H9 (cell line): ENCODE measurements at regions not wholly inside any gene's neighbourhood (a gene's known extent, or its start where the extent isn't known, plus 50 kb on each side); places are given as distances from the start of the nearest gene placed in this dataset.

Source experiments
- DNase-seq: peaks from one replicate; pipeline ENCODE4 v3.0.0-alpha.2; 2017
- H2AFZ ChIP-seq: one replicate; pipeline ENCODE4 v1.6.1; 2013; ENCODE audit warnings: mild to moderate bottlenecking, low read length, control low read depth, moderate library complexity
- H2AK5ac ChIP-seq: 2 replicates; pipeline ENCODE4 v1.6.1; 2013; ENCODE audit warnings: low read length, control low read depth, mixed read lengths; ENCODE audit not compliant: insufficient read length
- H2BK120ac ChIP-seq: one replicate; pipeline ENCODE4 v1.6.1; 2013; ENCODE audit warnings: low read depth, mild to moderate bottlenecking, low read length, control low read depth, inconsistent platforms; ENCODE audit not compliant: poor library complexity, severe bottlenecking
- H2BK12ac ChIP-seq: 2 replicates; pipeline ENCODE4 v1.6.1; 2013; ENCODE audit warnings: low read length, control low read depth, mixed read lengths, low read depth; ENCODE audit not compliant: insufficient read length
- H2BK15ac ChIP-seq: 2 replicates; pipeline ENCODE4 v1.6.1; 2013; ENCODE audit warnings: low read depth, low read length, control low read depth
- H2BK20ac ChIP-seq: one replicate; pipeline ENCODE4 v1.6.1; 2013; ENCODE audit warnings: low read depth, mild to moderate bottlenecking, low read length, control low read depth, inconsistent platforms; ENCODE audit not compliant: poor library complexity, severe bottlenecking
- H2BK5ac ChIP-seq: 2 replicates; pipeline ENCODE4 v1.6.1; 2013; ENCODE audit warnings: low read length, control low read depth, mixed read lengths; ENCODE audit not compliant: insufficient read length
- H3K14ac ChIP-seq: 2 replicates; pipeline ENCODE4 v1.6.1; 2013; ENCODE audit warnings: low read length, control low read depth; ENCODE audit not compliant: insufficient read depth
- H3K18ac ChIP-seq: 2 replicates; pipeline ENCODE4 v1.6.1; 2013; ENCODE audit warnings: low read depth, mild to moderate bottlenecking, mixed read lengths, low read length, control low read depth; ENCODE audit not compliant: insufficient read length
- H3K23ac ChIP-seq: 2 replicates; pipeline ENCODE4 v1.6.1; 2013; ENCODE audit warnings: low read length, control low read depth, mixed read lengths, low read depth; ENCODE audit not compliant: insufficient read length
- H3K23me2 ChIP-seq: 2 replicates; pipeline ENCODE4 v1.6.1; 2013; ENCODE audit warnings: low read depth, mild to moderate bottlenecking, mixed read lengths, low read length, control low read depth; ENCODE audit not compliant: insufficient read length, poor library complexity, severe bottlenecking
- H3K27ac ChIP-seq: 2 replicates; pipeline ENCODE4 v1.5.1; 2013; ENCODE audit warnings: low read length, control low read depth, mixed read lengths, low read depth; ENCODE audit not compliant: insufficient read length
- H3K27me3 ChIP-seq: 2 replicates; pipeline ENCODE4 v1.6.1; 2013; ENCODE audit warnings: low read length, control low read depth, inconsistent platforms; ENCODE audit not compliant: insufficient read depth
- H3K4ac ChIP-seq: 2 replicates; pipeline ENCODE4 v1.6.1; 2013; ENCODE audit warnings: low read depth, mild to moderate bottlenecking, control low read depth, inconsistent platforms, low read length, moderate library complexity
- H3K4me1 ChIP-seq: 2 replicates; pipeline ENCODE4 v1.6.1; 2013; ENCODE audit warnings: low read length, control low read depth, inconsistent platforms; ENCODE audit not compliant: insufficient read depth
- H3K4me2 ChIP-seq: 2 replicates; pipeline ENCODE4 v1.6.1; 2013; ENCODE audit warnings: low read length, control low read depth, mixed read lengths; ENCODE audit not compliant: insufficient read length, insufficient read depth
- H3K56ac ChIP-seq: 2 replicates; pipeline ENCODE4 v1.6.1; 2013; ENCODE audit warnings: low read depth, mild to moderate bottlenecking, mixed read lengths, low read length, control low read depth; ENCODE audit not compliant: insufficient read length
- H3K79me1 ChIP-seq: 2 replicates; pipeline ENCODE4 v1.6.1; 2013; ENCODE audit warnings: low read depth, mild to moderate bottlenecking, moderate library complexity, low read length, control low read depth, inconsistent platforms; ENCODE audit not compliant: insufficient read depth, poor library complexity, severe bottlenecking
- H3K79me2 ChIP-seq: 2 replicates; pipeline ENCODE4 v1.6.1; 2013; ENCODE audit warnings: low read length, control low read depth, inconsistent platforms; ENCODE audit not compliant: insufficient read depth
- H3K9ac ChIP-seq: 2 replicates; pipeline ENCODE4 v1.6.1; 2013; ENCODE audit warnings: low read length, control low read depth, mixed read lengths; ENCODE audit not compliant: insufficient read length; ENCODE audit errors: extremely low read depth
- H3K9me3 ChIP-seq: one replicate; pipeline ENCODE4 v1.6.1; 2013; ENCODE audit warnings: low read depth, low read length, inconsistent platforms; ENCODE audit not compliant: control insufficient read depth
- H3T11ph ChIP-seq: one replicate; pipeline ENCODE4 v1.6.1; 2013; ENCODE audit warnings: mild to moderate bottlenecking, low read length, control low read depth, inconsistent platforms
- H4K20me1 ChIP-seq: one replicate; pipeline ENCODE4 v1.6.1; 2013; ENCODE audit not compliant: control insufficient read depth, insufficient read length, insufficient read depth
- H4K5ac ChIP-seq: 2 replicates; pipeline ENCODE4 v1.6.1; 2013; ENCODE audit warnings: low read depth, mild to moderate bottlenecking, mixed read lengths, low read length, control low read depth; ENCODE audit not compliant: insufficient read length
- H4K8ac ChIP-seq: replicated peaks from 2 replicates; pipeline ENCODE4 v1.6.1; 2013; ENCODE audit warnings: low read length, control low read depth, mixed read lengths, low read depth; ENCODE audit not compliant: insufficient read length
- H4K91ac ChIP-seq: 2 replicates; pipeline ENCODE4 v1.6.1; 2013; ENCODE audit warnings: low read depth, mild to moderate bottlenecking, moderate library complexity, mixed read lengths, low read length, control low read depth; ENCODE audit not compliant: insufficient read length
- H3K27ac Mint-ChIP-seq, 3 experiments: 2 replicates in 2 of 3; 3 replicates in 1 of 3; pipeline ENCODE4 v1.8.0; 2020 to 2021; ENCODE audit warnings: mixed read lengths in 3 of 3, mild to moderate bottlenecking in 1 of 3, moderate library complexity in 1 of 3
- H3K27me3 Mint-ChIP-seq: 2 replicates; pipeline ENCODE4 v1.8.0; 2021; ENCODE audit warnings: low read depth, mild to moderate bottlenecking, moderate library complexity, mixed read lengths
- H3K36me3 Mint-ChIP-seq, 3 experiments: 2 replicates in 2 of 3; 3 replicates in 1 of 3; pipeline ENCODE4 v1.8.0; 2020 to 2021; ENCODE audit warnings: low read depth in 3 of 3, mixed read lengths in 3 of 3; ENCODE audit not compliant: insufficient read depth in 1 of 3
- H3K4me1 Mint-ChIP-seq, 2 experiments: 2 replicates each; pipeline ENCODE4 v1.8.0; 2020; ENCODE audit warnings: mixed read lengths in 2 of 2
- H3K4me3 Mint-ChIP-seq, 2 experiments: 2 replicates in 1 of 2; 3 replicates in 1 of 2; pipeline ENCODE4 v1.8.0; 2020 to 2021; ENCODE audit warnings: mild to moderate bottlenecking in 2 of 2, mixed read lengths in 2 of 2, moderate library complexity in 1 of 2
- H3K9me3 Mint-ChIP-seq, 2 experiments: 2 replicates in 1 of 2; 3 replicates in 1 of 2; pipeline ENCODE4 v1.8.0; 2020; ENCODE audit warnings: mild to moderate bottlenecking in 2 of 2, mixed read lengths in 2 of 2, moderate library complexity in 1 of 2
- WGBS: extraction: QIAGEN DNeasy Blood & Tissue Kit; methylation state at CpG from one replicate; pipeline ENCODE4 v1.1.7; 2013; ENCODE audit warnings: missing lambda C conversion rate, low lambda C conversion rate, mixed read lengths; ENCODE audit not compliant: insufficient read length; ENCODE audit errors: extremely low coverage; 5-methylcytosine and 5-hydroxymethylcytosine counted together
- TF ChIP-seq, protein P1 (sequence below): fragments of 200-600 bp; sonication (generic); conservative IDR thresholded peaks from 3 replicates; pipeline ENCODE4 v1.8.0; 2021; ENCODE audit warnings: antibody characterized with exemption, mild to moderate bottlenecking

- Histone ChIP-seq H2BK12ac (no peak overlapping the region), H2BK15ac (no peak overlapping the region), H3K23ac (no peak overlapping the region), H3K4me2 (no peak overlapping the region), H4K91ac (no peak overlapping the region), H4K20me1 (no peaks in the 10 kb centered on the region), H4K5ac (no peak overlapping the region), H3K27me3 (no peaks in the 10 kb centered on the region), H3K56ac (no peak overlapping the region), H3K14ac (no peak overlapping the region), H3K4ac (no peak overlapping the region), H4K8ac (no peak overlapping the region), H2BK20ac (no peak overlapping the region), H3K27ac (no peak overlapping the region), H3K18ac (no peak overlapping the region), H2AFZ (no peak overlapping the region), H3K79me2 (no peaks in the 10 kb centered on the region), H3K4me1 (no peaks in the 10 kb centered on the region), H3K79me1 (no peaks in the 10 kb centered on the region), H2BK5ac (no peak overlapping the region), H3K9me3 (no peaks in the 10 kb centered on the region), H3T11ph (no peak overlapping the region), H3K9ac (no peak overlapping the region), H3K23me2 (no peaks in the 10 kb centered on the region), H2BK120ac (no peak overlapping the region), H2AK5ac (no peak overlapping the region)
- Mint-ChIP-seq H3K36me3 (peaks cover 0 to 7% (median 7%) of the 10 kb centered on the region in 3 experiments; a peak in 4 of 7 replicates), H3K9me3 (peaks cover 11 to 12% of the 10 kb centered on the region in 2 experiments), H3K4me1 (no peaks in the 10 kb centered on the region), H3K4me3 (no peak overlapping the region), H3K27ac (no peak overlapping the region), H3K27me3 (no peaks in the 10 kb centered on the region)
- TF ChIP-seq, protein P1, sequence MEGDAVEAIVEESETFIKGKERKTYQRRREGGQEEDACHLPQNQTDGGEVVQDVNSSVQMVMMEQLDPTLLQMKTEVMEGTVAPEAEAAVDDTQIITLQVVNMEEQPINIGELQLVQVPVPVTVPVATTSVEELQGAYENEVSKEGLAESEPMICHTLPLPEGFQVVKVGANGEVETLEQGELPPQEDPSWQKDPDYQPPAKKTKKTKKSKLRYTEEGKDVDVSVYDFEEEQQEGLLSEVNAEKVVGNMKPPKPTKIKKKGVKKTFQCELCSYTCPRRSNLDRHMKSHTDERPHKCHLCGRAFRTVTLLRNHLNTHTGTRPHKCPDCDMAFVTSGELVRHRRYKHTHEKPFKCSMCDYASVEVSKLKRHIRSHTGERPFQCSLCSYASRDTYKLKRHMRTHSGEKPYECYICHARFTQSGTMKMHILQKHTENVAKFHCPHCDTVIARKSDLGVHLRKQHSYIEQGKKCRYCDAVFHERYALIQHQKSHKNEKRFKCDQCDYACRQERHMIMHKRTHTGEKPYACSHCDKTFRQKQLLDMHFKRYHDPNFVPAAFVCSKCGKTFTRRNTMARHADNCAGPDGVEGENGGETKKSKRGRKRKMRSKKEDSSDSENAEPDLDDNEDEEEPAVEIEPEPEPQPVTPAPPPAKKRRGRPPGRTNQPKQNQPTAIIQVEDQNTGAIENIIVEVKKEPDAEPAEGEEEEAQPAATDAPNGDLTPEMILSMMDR = no peak
- no CpG with 5 or more reads among the region's 2 CpGs for WGBS
- DNase-seq = no peak
These were observed 708.9 kb upstream of the HS3ST1 start for GRCh38 chr4:12137575-12137974.
